Panc1 (cell line): ENCODE measurements at regions not wholly inside any gene's neighbourhood (a gene's known extent, or its start where the extent isn't known, plus 50 kb on each side); places are given as distances from the start of the nearest gene placed in this dataset.

Source experiments
- ATAC-seq: fragments of 200-7000 bp; cut with Tn5 transposase; 2 replicates; pipeline ENCODE4 v1.9.1; 2020; ENCODE audit warnings: mild to moderate bottlenecking, moderate library complexity
- BruUV-seq: library from RNA; stranded (reverse); fragments of 400-500 nt; replicated peaks from 2 replicates; lab custom pipeline; 2021; lab: Mats Ljungman, UMichigan
- CTCF ChIA-PET: fragments of 300-600 bp; sonication (Branson Sonifier 250); formaldehyde crosslinking; loops from one replicate; lab custom pipeline; 2022; ENCODE audit warnings: antibody characterized with exemption; lab: Charles Lee
- POLR2A ChIA-PET: fragments of 300-600 bp; sonication (Branson Sonifier 250); formaldehyde crosslinking; loops from one replicate; lab custom pipeline; 2022; ENCODE audit warnings: antibody characterized with exemption; lab: Charles Lee
- DNase-seq: peaks from one replicate; pipeline ENCODE4 v3.0.0-alpha.2; 2010; ENCODE audit warnings: low read depth, low spot score
- H3K27ac ChIP-seq: 2 replicates; pipeline ENCODE4 v1.5.1; 2011; ENCODE audit warnings: mild to moderate bottlenecking, low read length, inconsistent platforms
- H3K27me3 ChIP-seq: fragments of 200-500 bp; sonication (Bioruptor generic); 2 replicates; pipeline ENCODE4 v1.6.0; 2014; ENCODE audit warnings: low read length, inconsistent platforms; ENCODE audit not compliant: control insufficient read depth, insufficient read depth
- H3K36me3 ChIP-seq: fragments of 200-500 bp; sonication (Bioruptor generic); 2 replicates; pipeline ENCODE4 v1.5.1; 2014; ENCODE audit warnings: inconsistent platforms, mild to moderate bottlenecking, low read length, moderate library complexity; ENCODE audit not compliant: control insufficient read depth, insufficient read depth
- H3K4me1 ChIP-seq: 2 replicates; pipeline ENCODE4 v1.5.1; 2011; ENCODE audit warnings: inconsistent platforms, mild to moderate bottlenecking, low read length, moderate library complexity; ENCODE audit not compliant: control insufficient read depth, insufficient read depth
- H3K4me3 ChIP-seq, 2 experiments: 2 replicates each; pipeline ENCODE4 v1.5.1; 2011 to 2012; ENCODE audit warnings: low read depth in 2 of 2, low read length in 2 of 2, mild to moderate bottlenecking in 2 of 2, inconsistent platforms in 1 of 2, moderate library complexity in 1 of 2
- H3K9me3 ChIP-seq: fragments of 200-500 bp; sonication (Bioruptor generic); 2 replicates; pipeline ENCODE4 v1.5.1; 2014; ENCODE audit warnings: low read depth, mild to moderate bottlenecking, inconsistent platforms, low read length, moderate library complexity; ENCODE audit not compliant: control insufficient read depth, insufficient read depth
- CTCF ChIP-seq: fragments of 450-650 bp; IDR thresholded peaks from 2 replicates; pipeline ENCODE4 v1.5.1; 2017; ENCODE audit warnings: mild to moderate bottlenecking
- POLR2AphosphoS5 ChIP-seq: IDR thresholded peaks from 2 replicates; pipeline ENCODE4 v1.6.1; 2012; ENCODE audit warnings: mild to moderate bottlenecking, low read depth, low read length, moderate library complexity
- SIN3A ChIP-seq: IDR thresholded peaks from 2 replicates; pipeline ENCODE4 v1.6.1; 2012; ENCODE audit warnings: low read depth, mild to moderate bottlenecking, low read length, moderate library complexity, borderline replicate concordance; ENCODE audit not compliant: insufficient read depth
- TCF7L2 ChIP-seq: IDR thresholded peaks from 2 replicates; pipeline ENCODE4 v1.6.1; 2011; ENCODE audit warnings: mild to moderate bottlenecking, low read depth, low read length, inconsistent platforms
- in situ Hi-C: cut with HindIII; loops from 2 replicates; pipeline ENCODE4 v1.10.0; 2016; ENCODE audit warnings: low sequenced_read_pairs, low pct_unique_long_range_greater_than_20kb
- intact Hi-C: fragments of 100-400 bp; cut with micrococcal nuclease; formaldehyde crosslinking; loops from one replicate; pipeline ENCODE4 v1.10.0; 2022; ENCODE audit not compliant: unreplicated experiment
- TF ChIP-seq, protein P1 (sequence below), 2 experiments: IDR thresholded peaks; 2 replicates each; pipeline ENCODE4 v1.6.1; 2011 to 2012; ENCODE audit warnings: low read depth in 2 of 2, control low read depth in 1 of 2, low read length in 1 of 2, mild to moderate bottlenecking in 1 of 2, moderate library complexity in 1 of 2; ENCODE audit not compliant: insufficient read depth in 1 of 2

GRCh38 chr5:40416098-40416497, 263.6 kb upstream of the PTGER4 start:
- no peaks in the 10 kb centered on the region for H3K4me1 ChIP-seq
- TF ChIP-seq TCF7L2 (no peak), POLR2AphosphoS5 (no peak), SIN3A (no peak), CTCF (no peak)
- TF ChIP-seq, protein P1, sequence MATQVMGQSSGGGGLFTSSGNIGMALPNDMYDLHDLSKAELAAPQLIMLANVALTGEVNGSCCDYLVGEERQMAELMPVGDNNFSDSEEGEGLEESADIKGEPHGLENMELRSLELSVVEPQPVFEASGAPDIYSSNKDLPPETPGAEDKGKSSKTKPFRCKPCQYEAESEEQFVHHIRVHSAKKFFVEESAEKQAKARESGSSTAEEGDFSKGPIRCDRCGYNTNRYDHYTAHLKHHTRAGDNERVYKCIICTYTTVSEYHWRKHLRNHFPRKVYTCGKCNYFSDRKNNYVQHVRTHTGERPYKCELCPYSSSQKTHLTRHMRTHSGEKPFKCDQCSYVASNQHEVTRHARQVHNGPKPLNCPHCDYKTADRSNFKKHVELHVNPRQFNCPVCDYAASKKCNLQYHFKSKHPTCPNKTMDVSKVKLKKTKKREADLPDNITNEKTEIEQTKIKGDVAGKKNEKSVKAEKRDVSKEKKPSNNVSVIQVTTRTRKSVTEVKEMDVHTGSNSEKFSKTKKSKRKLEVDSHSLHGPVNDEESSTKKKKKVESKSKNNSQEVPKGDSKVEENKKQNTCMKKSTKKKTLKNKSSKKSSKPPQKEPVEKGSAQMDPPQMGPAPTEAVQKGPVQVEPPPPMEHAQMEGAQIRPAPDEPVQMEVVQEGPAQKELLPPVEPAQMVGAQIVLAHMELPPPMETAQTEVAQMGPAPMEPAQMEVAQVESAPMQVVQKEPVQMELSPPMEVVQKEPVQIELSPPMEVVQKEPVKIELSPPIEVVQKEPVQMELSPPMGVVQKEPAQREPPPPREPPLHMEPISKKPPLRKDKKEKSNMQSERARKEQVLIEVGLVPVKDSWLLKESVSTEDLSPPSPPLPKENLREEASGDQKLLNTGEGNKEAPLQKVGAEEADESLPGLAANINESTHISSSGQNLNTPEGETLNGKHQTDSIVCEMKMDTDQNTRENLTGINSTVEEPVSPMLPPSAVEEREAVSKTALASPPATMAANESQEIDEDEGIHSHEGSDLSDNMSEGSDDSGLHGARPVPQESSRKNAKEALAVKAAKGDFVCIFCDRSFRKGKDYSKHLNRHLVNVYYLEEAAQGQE (IDR thresholded peaks at IDR 0.05; ENCODE audit: insufficient read depth in 1 of 2, low read depth in 2 of 2, low read length in 1 of 2): no peak
- ATAC-seq: no peak
- no peak overlapping the region for H3K4me3 ChIP-seq
- ChIA-PET CTCF (no interaction called here), POLR2A (no interaction called here)
- no peaks in the 10 kb centered on the region for H3K27me3 ChIP-seq
- BruUV-seq: no TSS peak
- no peak overlapping the region for H3K27ac ChIP-seq
- no peaks in the 10 kb centered on the region for H3K9me3 ChIP-seq
- intact Hi-C loops: no loop called here
- no peaks in the 10 kb centered on the region for H3K36me3 ChIP-seq
- no peak for DNase-seq
- in situ Hi-C loops: no loop called here

GRCh38 chr5:40414922-40415321, 264.8 kb upstream of the PTGER4 start:
- ATAC-seq: no peak
- Histone ChIP-seq H3K4me3 (no peak overlapping the region), H3K4me1 (no peaks in the 10 kb centered on the region), H3K36me3 (no peaks in the 10 kb centered on the region), H3K27ac (no peak overlapping the region), H3K9me3 (no peaks in the 10 kb centered on the region), H3K27me3 (no peaks in the 10 kb centered on the region)
- BruUV-seq: no TSS peak
- CTCF ChIA-PET: no interaction called here
- intact Hi-C loops: no loop called here
- POLR2A ChIA-PET: no interaction called here
- TF ChIP-seq POLR2AphosphoS5 (no peak), TCF7L2 (no peak), CTCF (no peak), SIN3A (no peak)
- TF ChIP-seq, protein P1 (IDR thresholded peaks at IDR 0.05; ENCODE audit: insufficient read depth in 1 of 2, low read depth in 2 of 2, low read length in 1 of 2): no peak
- in situ Hi-C loops: no loop called here
- DNase-seq: no peak
